ENCODE measurements at regions not wholly inside any gene's neighbourhood (a gene's known extent, or its start where the extent isn't known, plus 50 kb on each side); places are given as distances from the start of the nearest gene placed in this dataset.

DNA sequence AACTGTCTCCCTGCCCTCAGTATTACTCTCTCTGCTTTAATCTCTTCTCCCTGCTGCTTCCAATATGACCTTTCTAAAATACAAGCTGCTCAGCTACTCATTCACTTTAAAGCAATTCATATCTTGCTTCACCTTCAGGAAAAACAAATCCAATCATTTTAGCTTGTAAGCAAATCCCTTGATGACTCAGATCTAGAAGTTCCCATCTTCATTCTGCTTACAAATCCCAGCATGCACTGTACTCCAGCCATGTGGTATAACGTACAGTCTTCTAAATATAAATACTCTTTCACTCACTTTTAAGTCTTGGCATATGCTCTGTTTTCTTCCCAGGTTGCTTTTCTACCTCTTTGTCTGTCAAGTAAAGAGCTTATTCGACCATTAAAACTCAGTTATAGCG is 1009.1 kb upstream of the SEMA6D start:
- no peaks in the 10 kb centered on the region for H3K27me3 Mint-ChIP-seq
- no peak overlapping the region for H3K4me3 ChIP-seq (ENCODE audit: low read length)
- intact Hi-C loops (cut with DNase I, micrococcal nuclease), result no loop called here

DNA sequence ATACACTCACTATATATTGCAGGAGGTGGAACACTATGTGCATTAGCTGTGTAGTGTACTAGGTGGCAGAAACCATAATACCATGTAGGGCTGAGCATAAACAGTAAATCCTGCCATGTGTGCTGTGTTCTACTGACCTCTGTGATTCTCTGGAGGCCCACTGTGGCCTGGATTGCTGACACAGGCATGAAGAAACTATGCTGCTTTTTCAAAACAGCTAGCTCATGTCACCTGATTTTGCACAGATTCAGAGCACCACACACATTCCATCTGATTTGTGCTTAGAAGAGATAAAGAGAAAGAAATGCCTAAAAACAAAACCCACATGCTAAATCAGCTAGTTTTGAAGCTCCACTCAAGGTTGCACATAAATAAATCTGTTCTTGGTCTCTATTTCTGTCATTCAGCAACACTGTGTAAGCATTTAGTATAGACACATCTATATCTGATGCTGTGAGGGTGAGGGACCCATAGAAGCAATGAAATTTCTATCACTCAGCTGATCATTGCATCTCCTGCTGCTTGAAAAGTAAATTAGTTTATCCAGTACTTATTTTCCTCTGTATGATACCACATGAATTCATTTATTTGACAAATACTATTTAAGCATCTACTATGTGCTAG is 1007.7 kb upstream of the SEMA6D start:
- Histone ChIP-seq H3K4me1 (ENCODE audit: insufficient read depth, low read length) (no peaks in the 10 kb centered on the region), H3K27me3 (ENCODE audit: control insufficient read depth in 1 of 2, insufficient read depth in 2 of 2, low read length in 2 of 2) (no peaks in the 10 kb centered on the region), H3K27ac (ENCODE audit: low read depth in 1 of 2, low read length in 2 of 2) (no peak overlapping the region), H3K36me3 (ENCODE audit: insufficient read depth, low read length) (no peaks in the 10 kb centered on the region), H3K4me3 (ENCODE audit: low read length) (no peak overlapping the region), H3K9me3 (ENCODE audit: control insufficient read depth in 1 of 2, insufficient read depth in 1 of 2, low read length in 2 of 2) (peaks cover 5 to 8% of the 10 kb centered on the region in 2 experiments)
- ChIA-PET CTCF (no interaction called here), POLR2A (no interaction called here)
- Mint-ChIP-seq H3K9me3 (peaks cover 5% of the 10 kb centered on the region), H3K4me1 (ENCODE audit: low read depth) (no peaks in the 10 kb centered on the region), H3K36me3 (ENCODE audit: low read depth) (no peaks in the 10 kb centered on the region), H3K27me3 (no peaks in the 10 kb centered on the region), H3K4me3 (no peak overlapping the region), H3K27ac (no peak overlapping the region)
- intact Hi-C loops (cut with DNase I, micrococcal nuclease), result no loop called here
- TF ChIP-seq, protein P1, sequence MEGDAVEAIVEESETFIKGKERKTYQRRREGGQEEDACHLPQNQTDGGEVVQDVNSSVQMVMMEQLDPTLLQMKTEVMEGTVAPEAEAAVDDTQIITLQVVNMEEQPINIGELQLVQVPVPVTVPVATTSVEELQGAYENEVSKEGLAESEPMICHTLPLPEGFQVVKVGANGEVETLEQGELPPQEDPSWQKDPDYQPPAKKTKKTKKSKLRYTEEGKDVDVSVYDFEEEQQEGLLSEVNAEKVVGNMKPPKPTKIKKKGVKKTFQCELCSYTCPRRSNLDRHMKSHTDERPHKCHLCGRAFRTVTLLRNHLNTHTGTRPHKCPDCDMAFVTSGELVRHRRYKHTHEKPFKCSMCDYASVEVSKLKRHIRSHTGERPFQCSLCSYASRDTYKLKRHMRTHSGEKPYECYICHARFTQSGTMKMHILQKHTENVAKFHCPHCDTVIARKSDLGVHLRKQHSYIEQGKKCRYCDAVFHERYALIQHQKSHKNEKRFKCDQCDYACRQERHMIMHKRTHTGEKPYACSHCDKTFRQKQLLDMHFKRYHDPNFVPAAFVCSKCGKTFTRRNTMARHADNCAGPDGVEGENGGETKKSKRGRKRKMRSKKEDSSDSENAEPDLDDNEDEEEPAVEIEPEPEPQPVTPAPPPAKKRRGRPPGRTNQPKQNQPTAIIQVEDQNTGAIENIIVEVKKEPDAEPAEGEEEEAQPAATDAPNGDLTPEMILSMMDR (IDR thresholded peaks at IDR 0.05), result no peak
- ATAC-seq (ENCODE audit: poor library complexity), result no peak
- DNase-seq, result no peak

More for the DNA sequence above, 1009.1 kb upstream of the SEMA6D start:
- H3K9me3 ChIP-seq (ENCODE audit: control insufficient read depth in 1 of 2, insufficient read depth in 1 of 2, low read length in 2 of 2), result peaks cover 5 to 8% of the 10 kb centered on the region in 2 experiments
- no peak for ATAC-seq (ENCODE audit: poor library complexity)
- H3K4me1 ChIP-seq (ENCODE audit: insufficient read depth, low read length), result no peaks in the 10 kb centered on the region
- POLR2A ChIA-PET, result no interaction called here
- H3K27ac ChIP-seq (ENCODE audit: low read depth in 1 of 2, low read length in 2 of 2), result no peak overlapping the region
- H3K4me3 Mint-ChIP-seq, result no peak overlapping the region
- CTCF ChIA-PET, result no interaction called here
- no peaks in the 10 kb centered on the region for H3K4me1 Mint-ChIP-seq (ENCODE audit: low read depth)
- no peaks in the 10 kb centered on the region for H3K36me3 Mint-ChIP-seq (ENCODE audit: low read depth)
- H3K27ac Mint-ChIP-seq, result no peak overlapping the region
- DNase-seq, result no peak
- H3K36me3 ChIP-seq (ENCODE audit: insufficient read depth, low read length), result no peaks in the 10 kb centered on the region
- peaks cover 5% of the 10 kb centered on the region for H3K9me3 Mint-ChIP-seq
- TF ChIP-seq, protein P1 (IDR thresholded peaks at IDR 0.05), result no peak
- no peaks in the 10 kb centered on the region for H3K27me3 ChIP-seq (ENCODE audit: control insufficient read depth in 1 of 2, insufficient read depth in 2 of 2, low read length in 2 of 2)

DNA sequence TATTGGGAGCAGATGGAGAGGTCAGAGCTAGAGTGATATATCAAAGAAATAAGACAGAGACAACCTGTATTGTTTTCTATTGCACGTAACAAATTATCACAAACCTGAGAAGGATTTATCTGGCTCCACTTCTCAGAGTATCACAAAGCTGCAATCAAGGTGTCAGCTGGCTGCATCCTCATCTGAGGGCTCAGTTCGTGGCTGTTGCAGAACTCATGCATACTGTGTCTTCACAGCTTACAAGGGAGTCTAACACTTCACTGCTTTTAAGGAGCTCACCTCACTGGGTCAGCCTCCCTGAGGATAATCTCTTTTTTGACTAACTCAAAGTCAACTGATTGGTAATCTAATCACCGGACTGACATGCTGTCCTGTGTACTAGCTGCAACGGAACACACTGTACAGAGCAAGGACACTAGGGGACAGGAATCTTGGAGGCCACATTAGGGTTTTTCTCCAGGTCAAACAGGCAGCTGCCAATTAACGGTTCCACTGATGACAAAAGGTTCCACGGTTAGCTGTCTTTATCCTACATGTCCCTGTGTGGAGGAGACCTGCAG is 1006.8 kb upstream of the SEMA6D start:
- Histone ChIP-seq H3K9me3 (ENCODE audit: control insufficient read depth in 1 of 2, insufficient read depth in 1 of 2, low read length in 2 of 2) (peaks cover 4 to 5% of the 10 kb centered on the region in 2 experiments), H3K4me1 (ENCODE audit: insufficient read depth, low read length) (no peaks in the 10 kb centered on the region), H3K36me3 (ENCODE audit: insufficient read depth, low read length) (no peaks in the 10 kb centered on the region), H3K4me3 (ENCODE audit: low read length) (no peak overlapping the region), H3K27ac (ENCODE audit: low read depth in 1 of 2, low read length in 2 of 2) (no peak overlapping the region), H3K27me3 (ENCODE audit: control insufficient read depth in 1 of 2, insufficient read depth in 2 of 2, low read length in 2 of 2) (no peaks in the 10 kb centered on the region)
- H3K27me3 Mint-ChIP-seq, result no peaks in the 10 kb centered on the region
- TF ChIP-seq, protein P1 (IDR thresholded peaks at IDR 0.05), result no peak
- ChIA-PET CTCF (no interaction called here), POLR2A (no interaction called here)
- H3K27ac Mint-ChIP-seq, result no peak overlapping the region
- H3K4me3 Mint-ChIP-seq, result no peak overlapping the region
- peaks cover 2% of the 10 kb centered on the region for H3K9me3 Mint-ChIP-seq
- DNase-seq (no peak), ATAC-seq (ENCODE audit: poor library complexity) (no peak)
- H3K4me1 Mint-ChIP-seq (ENCODE audit: low read depth), result no peaks in the 10 kb centered on the region
- intact Hi-C loops (cut with DNase I, micrococcal nuclease), result no loop called here
- no peaks in the 10 kb centered on the region for H3K36me3 Mint-ChIP-seq (ENCODE audit: low read depth)

All from CD4-positive, alpha-beta T cell (primary cell).